Astrocyte (in vitro differentiated cells and primary cell): ENCODE measurements at regions not wholly inside any gene's neighbourhood (a gene's known extent, or its start where the extent isn't known, plus 50 kb on each side); places are given as distances from the start of the nearest gene placed in this dataset.

Source experiments
- DNase-seq: peaks from one replicate; pipeline ENCODE4 v3.0.0-alpha.2; 2010; ENCODE audit warnings: low read depth
- FAIRE-seq: peaks from 2 replicates; lab custom pipeline; 2011; peaks lifted over from hg19 to GRCh38; lab: Jason Lieb, UNC
- H2AFZ ChIP-seq: 2 replicates; pipeline ENCODE4 v1.6.0; 2012; ENCODE audit warnings: low read depth, low read length, inconsistent platforms
- H3K27ac ChIP-seq: 2 replicates; pipeline ENCODE4 v1.5.1; 2011; ENCODE audit warnings: low read depth, low read length, inconsistent platforms
- H3K27me3 ChIP-seq: 2 replicates; pipeline ENCODE4 v1.6.0; 2011; ENCODE audit warnings: low read length, inconsistent platforms; ENCODE audit not compliant: insufficient read depth
- H3K36me3 ChIP-seq: 2 replicates; pipeline ENCODE4 v1.5.1; 2011; ENCODE audit warnings: low read length, inconsistent platforms; ENCODE audit not compliant: insufficient read depth
- H3K4me1 ChIP-seq: 2 replicates; pipeline ENCODE4 v1.5.1; 2011; ENCODE audit warnings: low read length, inconsistent platforms; ENCODE audit not compliant: insufficient read depth
- H3K4me2 ChIP-seq: 2 replicates; pipeline ENCODE4 v1.6.0; 2012; ENCODE audit warnings: low read length, inconsistent platforms
- H3K4me3 ChIP-seq: 2 replicates; pipeline ENCODE4 v1.5.1; 2011; ENCODE audit warnings: low read depth, mild to moderate bottlenecking, low read length, inconsistent platforms; ENCODE audit not compliant: insufficient read depth
- H3K79me2 ChIP-seq: 2 replicates; pipeline ENCODE4 v1.6.0; 2012; ENCODE audit warnings: mild to moderate bottlenecking, low read length, inconsistent platforms; ENCODE audit not compliant: insufficient read depth
- H3K9ac ChIP-seq: 2 replicates; pipeline ENCODE4 v1.6.0; 2012; ENCODE audit warnings: mild to moderate bottlenecking, low read length, inconsistent platforms
- H3K9me3 ChIP-seq: 2 replicates; pipeline ENCODE4 v1.5.1; 2012; ENCODE audit warnings: low read depth, mild to moderate bottlenecking, low read length, inconsistent platforms; ENCODE audit not compliant: insufficient read depth
- H4K20me1 ChIP-seq: 2 replicates; pipeline ENCODE4 v1.6.0; 2012; ENCODE audit warnings: low read length, inconsistent platforms; ENCODE audit not compliant: insufficient read depth
- H3K27ac Mint-ChIP-seq: one replicate; pipeline ENCODE4 v1.8.0; 2021; ENCODE audit warnings: mild to moderate bottlenecking, mixed read lengths; ENCODE audit not compliant: unreplicated experiment
- H3K27me3 Mint-ChIP-seq: one replicate; pipeline ENCODE4 v1.8.0; 2021; ENCODE audit warnings: low read depth, mixed read lengths; ENCODE audit not compliant: unreplicated experiment
- H3K36me3 Mint-ChIP-seq: one replicate; pipeline ENCODE4 v1.8.0; 2021; ENCODE audit warnings: low read depth, mixed read lengths; ENCODE audit not compliant: unreplicated experiment
- H3K4me1 Mint-ChIP-seq: one replicate; pipeline ENCODE4 v1.8.0; 2021; ENCODE audit warnings: low read depth, mixed read lengths; ENCODE audit not compliant: unreplicated experiment
- H3K4me3 Mint-ChIP-seq: one replicate; pipeline ENCODE4 v1.8.0; 2021; ENCODE audit warnings: mild to moderate bottlenecking, moderate library complexity, mixed read lengths; ENCODE audit not compliant: unreplicated experiment
- H3K9me3 Mint-ChIP-seq: one replicate; pipeline ENCODE4 v1.8.0; 2021; ENCODE audit warnings: mild to moderate bottlenecking, mixed read lengths; ENCODE audit not compliant: unreplicated experiment
- EZH2 ChIP-seq: IDR thresholded peaks from 2 replicates; pipeline ENCODE4 v1.6.1; 2012; ENCODE audit warnings: mild to moderate bottlenecking, low read length, inconsistent platforms; ENCODE audit not compliant: insufficient read depth
- TF ChIP-seq, protein P1 (sequence below): IDR thresholded peaks from 2 replicates; pipeline ENCODE4 v1.5.1; 2011; ENCODE audit warnings: low read depth, mild to moderate bottlenecking, inconsistent platforms, low read length, moderate library complexity; ENCODE audit not compliant: insufficient read depth

DNA sequence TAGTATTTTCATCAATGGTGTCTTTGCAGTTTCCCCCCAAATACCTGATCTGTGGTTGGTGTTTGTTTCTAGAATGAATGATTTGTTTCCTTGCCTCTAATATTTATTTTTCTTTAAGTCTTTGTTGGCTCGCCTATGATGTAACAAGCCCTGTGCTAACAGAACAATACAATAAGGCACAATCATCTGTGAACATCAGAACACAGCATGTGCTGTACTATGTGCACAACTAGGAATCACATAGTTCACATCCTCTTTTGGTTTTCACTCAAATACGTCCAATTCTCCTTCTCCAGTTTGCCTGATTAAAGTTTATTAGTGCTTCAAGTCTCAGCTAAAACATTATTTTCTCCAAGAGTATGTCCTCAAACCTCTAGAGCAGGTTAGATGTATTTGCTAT is 613.1 kb downstream of the EPHA7 start:
- Histone ChIP-seq H3K36me3 (no peaks in the 10 kb centered on the region), H3K27ac (no peak overlapping the region), H3K9me3 (no peaks in the 10 kb centered on the region), H3K4me2 (no peak overlapping the region), H3K4me3 (no peak overlapping the region), H3K79me2 (no peaks in the 10 kb centered on the region), H4K20me1 (no peaks in the 10 kb centered on the region), H3K9ac (no peak overlapping the region), H3K4me1 (no peaks in the 10 kb centered on the region), H3K27me3 (no peaks in the 10 kb centered on the region), H2AFZ (no peak overlapping the region)
- no peak for FAIRE-seq
- no peak overlapping the region for H3K27ac Mint-ChIP-seq
- H3K27me3 Mint-ChIP-seq: no peaks in the 10 kb centered on the region
- H3K4me3 Mint-ChIP-seq: no peak overlapping the region
- H3K36me3 Mint-ChIP-seq: no peaks in the 10 kb centered on the region
- DNase-seq: no peak
- TF ChIP-seq EZH2: no peak
- TF ChIP-seq, protein P1, sequence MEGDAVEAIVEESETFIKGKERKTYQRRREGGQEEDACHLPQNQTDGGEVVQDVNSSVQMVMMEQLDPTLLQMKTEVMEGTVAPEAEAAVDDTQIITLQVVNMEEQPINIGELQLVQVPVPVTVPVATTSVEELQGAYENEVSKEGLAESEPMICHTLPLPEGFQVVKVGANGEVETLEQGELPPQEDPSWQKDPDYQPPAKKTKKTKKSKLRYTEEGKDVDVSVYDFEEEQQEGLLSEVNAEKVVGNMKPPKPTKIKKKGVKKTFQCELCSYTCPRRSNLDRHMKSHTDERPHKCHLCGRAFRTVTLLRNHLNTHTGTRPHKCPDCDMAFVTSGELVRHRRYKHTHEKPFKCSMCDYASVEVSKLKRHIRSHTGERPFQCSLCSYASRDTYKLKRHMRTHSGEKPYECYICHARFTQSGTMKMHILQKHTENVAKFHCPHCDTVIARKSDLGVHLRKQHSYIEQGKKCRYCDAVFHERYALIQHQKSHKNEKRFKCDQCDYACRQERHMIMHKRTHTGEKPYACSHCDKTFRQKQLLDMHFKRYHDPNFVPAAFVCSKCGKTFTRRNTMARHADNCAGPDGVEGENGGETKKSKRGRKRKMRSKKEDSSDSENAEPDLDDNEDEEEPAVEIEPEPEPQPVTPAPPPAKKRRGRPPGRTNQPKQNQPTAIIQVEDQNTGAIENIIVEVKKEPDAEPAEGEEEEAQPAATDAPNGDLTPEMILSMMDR: no peak
- no peaks in the 10 kb centered on the region for H3K9me3 Mint-ChIP-seq
- no peaks in the 10 kb centered on the region for H3K4me1 Mint-ChIP-seq

GRCh38 chr6:92791403-92791802 is 628.0 kb downstream of the EPHA7 start:
- Mint-ChIP-seq H3K36me3 (no peaks in the 10 kb centered on the region), H3K9me3 (no peaks in the 10 kb centered on the region), H3K27ac (no peak overlapping the region), H3K4me1 (no peaks in the 10 kb centered on the region), H3K4me3 (no peak overlapping the region), H3K27me3 (no peaks in the 10 kb centered on the region)
- TF ChIP-seq EZH2: no peak
- TF ChIP-seq, protein P1: no peak
- H3K9me3 ChIP-seq: no peaks in the 10 kb centered on the region
- no peak for DNase-seq
- FAIRE-seq: no peak
- H4K20me1 ChIP-seq: no peaks in the 10 kb centered on the region
- H3K4me3 ChIP-seq: no peak overlapping the region
- no peak overlapping the region for H2AFZ ChIP-seq
- no peak overlapping the region for H3K27ac ChIP-seq
- no peaks in the 10 kb centered on the region for H3K27me3 ChIP-seq
- H3K4me2 ChIP-seq: no peak overlapping the region
- no peaks in the 10 kb centered on the region for H3K79me2 ChIP-seq
- H3K4me1 ChIP-seq: no peaks in the 10 kb centered on the region
- no peak overlapping the region for H3K9ac ChIP-seq
- no peaks in the 10 kb centered on the region for H3K36me3 ChIP-seq

DNA sequence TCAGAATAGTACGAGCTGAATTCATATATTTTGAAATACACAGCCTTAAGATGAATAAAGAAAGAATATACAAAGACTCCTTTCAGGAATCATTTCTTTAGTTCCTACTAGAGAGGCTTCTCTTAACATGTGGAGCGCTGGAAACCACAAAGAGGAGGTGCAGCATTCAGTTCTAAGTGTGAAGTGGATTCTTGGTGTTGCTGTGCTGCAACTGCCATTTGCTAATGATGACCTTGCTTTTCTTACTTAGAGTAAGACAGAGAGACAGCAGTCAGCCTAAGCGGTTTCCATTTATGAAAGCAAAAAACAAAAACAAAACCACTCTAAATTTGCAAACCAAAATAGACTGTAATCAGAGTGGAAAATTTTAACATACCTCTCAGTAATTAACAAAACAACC is 629.0 kb downstream of the EPHA7 start:
- no peak for TF ChIP-seq EZH2
- TF ChIP-seq, protein P1: no peak
- H2AFZ ChIP-seq: no peak overlapping the region

More for the DNA sequence above, 629.0 kb downstream of the EPHA7 start:
- Histone ChIP-seq H3K27ac (no peak overlapping the region), H3K27me3 (no peaks in the 10 kb centered on the region), H3K79me2 (no peaks in the 10 kb centered on the region), H3K4me1 (no peaks in the 10 kb centered on the region), H3K9ac (no peak overlapping the region), H3K4me2 (no peak overlapping the region), H3K9me3 (no peaks in the 10 kb centered on the region), H3K36me3 (no peaks in the 10 kb centered on the region), H3K4me3 (no peak overlapping the region), H4K20me1 (no peaks in the 10 kb centered on the region)
- Mint-ChIP-seq H3K4me3 (no peak overlapping the region), H3K9me3 (no peaks in the 10 kb centered on the region), H3K27ac (no peak overlapping the region), H3K27me3 (no peaks in the 10 kb centered on the region), H3K4me1 (no peaks in the 10 kb centered on the region), H3K36me3 (no peaks in the 10 kb centered on the region)
- DNase-seq (no peak), FAIRE-seq (no peak)
